ENCODE measurements at regions not wholly inside any gene's neighbourhood (a gene's known extent, or its start where the extent isn't known, plus 50 kb on each side); places are given as distances from the start of the nearest gene placed in this dataset.

DNA sequence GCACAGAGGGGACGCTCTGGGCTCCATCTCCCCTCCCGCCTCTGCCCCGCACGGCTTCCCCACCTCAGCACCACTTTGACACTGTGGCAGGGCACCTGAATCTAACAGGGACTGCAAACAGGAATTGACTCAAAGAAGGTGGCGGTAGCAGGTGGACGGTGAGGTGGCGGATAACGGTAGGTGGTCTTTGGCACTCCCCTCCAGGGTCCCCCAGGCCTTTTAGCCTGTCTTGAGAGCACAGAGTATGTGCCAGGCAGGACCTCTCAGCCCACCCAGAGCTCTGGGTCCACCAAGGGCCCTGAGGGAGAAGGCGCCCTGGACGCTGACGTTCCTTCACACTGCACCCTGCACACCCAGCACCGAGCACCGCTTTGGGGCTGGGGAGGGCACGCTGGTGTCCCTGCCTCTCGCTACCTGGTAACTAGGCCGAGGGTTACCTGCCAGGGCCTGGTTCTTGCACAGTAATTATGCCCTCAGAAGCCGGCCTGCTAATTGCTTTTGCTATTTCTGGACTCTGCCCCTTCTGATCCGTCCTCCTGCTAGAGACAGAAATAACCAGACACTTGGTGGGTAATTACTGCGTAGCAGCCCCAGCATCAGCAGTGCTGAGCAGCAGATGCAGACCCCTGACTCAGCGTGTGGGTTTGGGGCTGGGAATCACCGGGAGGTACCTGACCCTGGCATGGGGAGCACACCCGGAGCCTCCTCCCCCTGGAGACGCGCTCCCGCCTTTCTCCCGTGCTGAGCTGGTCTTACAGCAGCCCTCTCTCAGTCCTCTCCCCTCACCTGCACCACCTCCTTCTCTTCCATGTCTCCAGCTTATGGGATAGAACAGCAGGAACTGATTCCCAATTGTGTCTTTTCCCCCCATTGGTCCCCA is 103.3 kb upstream of the B3GAT1 start:
- no peaks in the 10 kb centered on the region for H3K36me3 ChIP-seq (ENCODE audit: low read depth)
- no peak overlapping the region for H3K27ac ChIP-seq (ENCODE audit: poor library complexity, severe bottlenecking)
- TF ChIP-seq, protein P1, sequence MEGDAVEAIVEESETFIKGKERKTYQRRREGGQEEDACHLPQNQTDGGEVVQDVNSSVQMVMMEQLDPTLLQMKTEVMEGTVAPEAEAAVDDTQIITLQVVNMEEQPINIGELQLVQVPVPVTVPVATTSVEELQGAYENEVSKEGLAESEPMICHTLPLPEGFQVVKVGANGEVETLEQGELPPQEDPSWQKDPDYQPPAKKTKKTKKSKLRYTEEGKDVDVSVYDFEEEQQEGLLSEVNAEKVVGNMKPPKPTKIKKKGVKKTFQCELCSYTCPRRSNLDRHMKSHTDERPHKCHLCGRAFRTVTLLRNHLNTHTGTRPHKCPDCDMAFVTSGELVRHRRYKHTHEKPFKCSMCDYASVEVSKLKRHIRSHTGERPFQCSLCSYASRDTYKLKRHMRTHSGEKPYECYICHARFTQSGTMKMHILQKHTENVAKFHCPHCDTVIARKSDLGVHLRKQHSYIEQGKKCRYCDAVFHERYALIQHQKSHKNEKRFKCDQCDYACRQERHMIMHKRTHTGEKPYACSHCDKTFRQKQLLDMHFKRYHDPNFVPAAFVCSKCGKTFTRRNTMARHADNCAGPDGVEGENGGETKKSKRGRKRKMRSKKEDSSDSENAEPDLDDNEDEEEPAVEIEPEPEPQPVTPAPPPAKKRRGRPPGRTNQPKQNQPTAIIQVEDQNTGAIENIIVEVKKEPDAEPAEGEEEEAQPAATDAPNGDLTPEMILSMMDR (IDR thresholded peaks at IDR 0.05; ENCODE audit: poor library complexity, severe bottlenecking): no peak
- H3K27me3 ChIP-seq (ENCODE audit: insufficient read depth, poor library complexity, severe bottlenecking): no peaks in the 10 kb centered on the region
- no peaks in the 10 kb centered on the region for H3K4me1 ChIP-seq (ENCODE audit: insufficient read depth, poor library complexity, severe bottlenecking)
- DNase-seq (ENCODE audit: low spot score): peak; percentile 33
- no peaks in the 10 kb centered on the region for H3K9me3 ChIP-seq (ENCODE audit: severe bottlenecking)
- ATAC-seq (ENCODE audit: low read depth): no peak
- no peak overlapping the region for H3K4me3 ChIP-seq (ENCODE audit: severe bottlenecking)

DNA sequence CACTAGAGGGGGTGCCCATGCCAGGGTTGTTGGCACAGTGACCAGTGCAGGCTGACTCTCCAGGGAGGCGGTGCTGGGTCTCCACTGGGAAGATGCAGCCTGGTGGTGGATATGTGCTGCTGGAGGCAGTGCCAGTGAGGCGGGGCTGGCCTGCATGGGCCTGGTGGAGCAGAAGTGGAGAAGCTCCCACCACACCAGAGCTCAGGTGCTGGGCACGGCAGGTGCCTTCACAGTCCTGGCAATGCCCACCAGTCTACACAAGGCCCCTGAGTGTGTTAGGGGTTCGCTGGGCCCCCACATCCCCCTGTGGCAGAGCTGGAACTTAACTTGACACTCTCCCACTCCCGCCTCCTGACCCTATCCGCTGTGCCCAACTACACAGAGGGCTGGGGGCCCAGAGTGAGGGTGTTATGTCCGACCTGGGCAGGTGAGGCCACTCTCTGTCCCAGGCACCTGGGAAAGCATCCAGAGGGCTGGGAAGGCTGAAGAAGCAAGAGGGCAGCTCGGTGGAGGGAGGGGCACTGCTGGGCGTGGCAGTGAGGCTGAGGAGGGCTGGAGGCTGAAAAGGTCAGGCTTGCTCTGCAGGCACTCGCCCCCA is 102.4 kb upstream of the B3GAT1 start:
- no peaks in the 10 kb centered on the region for H3K4me1 ChIP-seq (ENCODE audit: insufficient read depth, poor library complexity, severe bottlenecking)
- TF ChIP-seq, protein P1 (IDR thresholded peaks at IDR 0.05; ENCODE audit: poor library complexity, severe bottlenecking): no peak
- ATAC-seq (ENCODE audit: low read depth): peak; percentile 47; the same call in 2 of the 3 replicates

DNA sequence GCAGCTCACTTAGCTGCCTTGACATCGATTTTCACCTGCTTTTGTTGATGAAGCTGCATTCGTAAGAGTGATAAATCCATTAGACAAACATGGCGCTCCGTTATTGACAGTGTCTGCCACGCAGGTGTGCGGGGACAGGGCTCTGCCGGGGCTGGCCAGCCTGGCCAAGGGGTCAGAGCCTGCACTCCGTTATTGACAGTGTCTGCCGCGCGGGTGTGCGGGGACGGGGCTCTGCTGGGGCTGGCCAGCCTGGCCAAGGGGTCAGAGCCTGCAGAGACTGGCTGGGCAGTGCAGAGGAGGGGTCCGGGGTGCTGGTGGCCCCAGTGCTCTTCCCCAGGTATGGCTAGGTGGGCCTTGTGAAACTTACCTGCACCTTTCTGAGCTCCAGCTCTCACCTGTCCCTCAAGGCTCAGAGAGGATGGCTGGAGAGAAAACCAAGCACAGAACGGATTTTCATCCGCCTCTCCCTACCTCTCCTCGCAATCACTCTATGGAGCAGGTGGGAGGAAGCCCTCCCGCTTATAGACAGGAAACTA is 101.6 kb upstream of the B3GAT1 start:
- Histone ChIP-seq H3K27me3 (ENCODE audit: insufficient read depth, poor library complexity, severe bottlenecking) (no peaks in the 10 kb centered on the region), H3K9me3 (ENCODE audit: severe bottlenecking) (no peaks in the 10 kb centered on the region), H3K4me1 (ENCODE audit: insufficient read depth, poor library complexity, severe bottlenecking) (no peaks in the 10 kb centered on the region), H3K27ac (ENCODE audit: poor library complexity, severe bottlenecking) (no peak overlapping the region), H3K36me3 (ENCODE audit: low read depth) (no peaks in the 10 kb centered on the region), H3K4me3 (ENCODE audit: severe bottlenecking) (no peak overlapping the region)
- ATAC-seq (ENCODE audit: low read depth): no peak
- TF ChIP-seq, protein P1 (IDR thresholded peaks at IDR 0.05; ENCODE audit: poor library complexity, severe bottlenecking): no peak
- DNase-seq (ENCODE audit: low spot score): peak; percentile 37

More for the DNA sequence above, 102.4 kb upstream of the B3GAT1 start:
- Histone ChIP-seq H3K27ac (ENCODE audit: poor library complexity, severe bottlenecking) (no peak overlapping the region), H3K36me3 (ENCODE audit: low read depth) (no peaks in the 10 kb centered on the region), H3K4me3 (ENCODE audit: severe bottlenecking) (no peak overlapping the region), H3K9me3 (ENCODE audit: severe bottlenecking) (no peaks in the 10 kb centered on the region), H3K27me3 (ENCODE audit: insufficient read depth, poor library complexity, severe bottlenecking) (no peaks in the 10 kb centered on the region)
- peak; percentile 49 for DNase-seq (ENCODE audit: low spot score)

DNA sequence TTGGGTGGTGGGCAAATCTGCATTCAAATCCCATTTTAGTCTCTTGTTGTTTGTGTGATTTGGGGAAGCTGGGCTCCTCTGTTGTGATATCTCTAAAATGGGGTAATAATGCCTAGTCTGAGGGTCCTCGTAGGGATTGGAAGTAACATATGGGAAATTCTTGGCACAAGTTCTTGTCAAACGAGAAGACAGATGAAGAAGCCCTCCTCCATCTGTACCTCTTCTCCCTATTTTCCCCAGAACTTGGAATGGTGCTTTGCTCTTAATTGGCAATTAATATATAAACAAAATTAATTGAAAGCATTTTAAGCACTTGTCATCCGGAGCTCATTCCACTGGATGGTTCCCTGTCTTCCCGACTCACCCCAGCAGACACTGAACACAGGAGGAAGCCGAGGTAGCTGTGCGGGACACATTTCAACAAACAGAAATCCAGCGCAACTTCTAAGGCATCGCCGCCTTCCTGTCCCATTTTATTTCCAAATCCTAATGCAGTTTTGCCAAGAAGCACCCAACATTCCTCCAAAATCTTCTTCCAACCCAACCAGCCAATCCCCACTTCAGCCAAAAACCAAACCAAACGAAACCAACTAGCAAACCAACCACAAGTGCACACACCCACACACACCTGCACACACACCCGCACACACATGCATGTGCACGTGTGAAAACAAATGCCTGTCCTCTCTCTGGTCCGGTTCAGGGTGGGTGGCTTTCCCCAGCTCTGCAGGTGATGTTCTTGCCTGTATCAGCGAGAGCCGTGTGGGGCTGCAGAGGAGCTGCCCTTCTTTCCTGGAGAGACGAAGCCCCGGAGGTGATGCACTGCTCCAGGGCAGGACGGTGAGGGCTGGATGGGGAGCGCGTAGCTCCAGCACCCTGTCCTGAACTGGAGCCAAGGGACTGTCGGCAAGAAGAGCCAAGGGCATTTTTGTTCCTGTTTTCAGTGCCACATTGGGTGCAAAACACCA is 100.8 kb upstream of the B3GAT1 start:
- DNase-seq (ENCODE audit: low spot score): peak; percentile 36
- Histone ChIP-seq H3K36me3 (ENCODE audit: low read depth) (no peaks in the 10 kb centered on the region), H3K4me3 (ENCODE audit: severe bottlenecking) (no peak overlapping the region), H3K27me3 (ENCODE audit: insufficient read depth, poor library complexity, severe bottlenecking) (no peaks in the 10 kb centered on the region), H3K9me3 (ENCODE audit: severe bottlenecking) (no peaks in the 10 kb centered on the region), H3K27ac (ENCODE audit: poor library complexity, severe bottlenecking) (no peak overlapping the region), H3K4me1 (ENCODE audit: insufficient read depth, poor library complexity, severe bottlenecking) (no peaks in the 10 kb centered on the region)
- TF ChIP-seq, protein P1 (IDR thresholded peaks at IDR 0.05; ENCODE audit: poor library complexity, severe bottlenecking): no peak
- ATAC-seq (ENCODE audit: low read depth): no peak
